ENCODE measurements at regions not wholly inside any gene's neighbourhood (a gene's known extent, or its start where the extent isn't known, plus 50 kb on each side); places are given as distances from the start of the nearest gene placed in this dataset.

- TF ChIP-seq CTCF (IDR thresholded peaks at IDR 0.05) (no peak), EZH2 (IDR thresholded peaks at IDR 0.05) (no peak), EZH2phosphoT487 (IDR thresholded peaks at IDR 0.05) (no peak)
Observed at GRCh38 chr4:77306496-77306895, 149.5 kb downstream of the CCNG2 start.
